SK-N-SH treated with all-trans-retinoic acid at 6 μM for 48 hours (cell line): ENCODE measurements at regions not wholly inside any gene's neighbourhood (a gene's known extent, or its start where the extent isn't known, plus 50 kb on each side); places are given as distances from the start of the nearest gene placed in this dataset.

Experiments
- ISL1 ChIP-seq: fragments of 250-450 bp; sonication (Bioruptor Pico); IDR thresholded peaks from 2 replicates; pipeline ENCODE4 v2.1.2; 2022; ENCODE audit warnings: mild to moderate bottlenecking, moderate library complexity
- PATZ1 ChIP-seq: fragments of 250-450 bp; sonication (Bioruptor Pico); IDR thresholded peaks from 2 replicates; pipeline ENCODE4 v1.8.0; 2020; ENCODE audit warnings: mild to moderate bottlenecking, moderate library complexity, borderline replicate concordance
- POU6F1 ChIP-seq: fragments of 250-450 bp; sonication (Bioruptor Pico); IDR thresholded peaks from 2 replicates; pipeline ENCODE4 v1.8.0; 2021; ENCODE audit warnings: low read depth, mild to moderate bottlenecking, moderate library complexity, borderline replicate concordance
- ZC3H10 ChIP-seq: fragments of 250-450 bp; sonication (Bioruptor Pico); IDR thresholded peaks from 2 replicates; pipeline ENCODE4 v1.5.1; 2021; ENCODE audit warnings: mild to moderate bottlenecking, moderate library complexity
- ZNF8 ChIP-seq: fragments of 450-650 bp; formaldehyde crosslinking; IDR thresholded peaks from 2 replicates; pipeline ENCODE4 v1.5.0; 2020; ENCODE audit warnings: mild to moderate bottlenecking, moderate library complexity

DNA sequence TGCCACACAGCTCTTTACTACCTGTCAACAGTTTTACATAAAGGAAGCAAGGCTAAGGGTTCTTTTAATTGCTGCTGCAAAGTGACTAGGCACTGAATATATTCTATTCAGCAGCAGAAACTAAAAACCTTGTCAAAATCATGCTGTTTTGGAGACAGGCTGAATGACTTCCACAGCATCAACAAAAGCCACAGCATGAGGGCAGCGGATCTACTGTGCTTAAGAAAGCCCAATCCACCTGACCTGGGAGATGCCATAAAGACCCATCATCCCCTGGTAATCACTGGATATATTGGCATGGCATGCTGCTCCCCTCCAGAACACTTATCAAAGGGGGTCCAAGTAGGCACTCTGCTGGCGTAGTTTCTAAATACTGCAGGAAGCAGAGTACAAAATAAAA, 715.1 kb upstream of the SLC8A1 start:
- no peak for TF ChIP-seq PATZ1 (CRISPR knock-in tag)
- no peak for TF ChIP-seq ISL1 (CRISPR knock-in tag)
- TF ChIP-seq ZC3H10 (CRISPR knock-in tag): no peak
- no peak for TF ChIP-seq POU6F1 (CRISPR knock-in tag)
- TF ChIP-seq ZNF8 (CRISPR knock-in tag): no peak
